Liver (tissue), 8 donors: ENCODE measurements at regions not wholly inside any gene's neighbourhood (a gene's known extent, or its start where the extent isn't known, plus 50 kb on each side); places are given as distances from the start of the nearest gene placed in this dataset.

Experiments
- DNase-seq: peaks from one replicate; pipeline ENCODE4 v3.0.0-alpha.2; 2017; ENCODE audit warnings: low spot score
- H3K27ac ChIP-seq, 2 donors: one replicate each; pipeline ENCODE4 v1.7.0; 2013; ENCODE audit warnings: inconsistent platforms in 2 of 2, low read length in 2 of 2, control low read depth in 1 of 2, low read depth in 1 of 2, mild to moderate bottlenecking in 1 of 2
- H3K27me3 ChIP-seq, 4 donors: one replicate each; pipeline versions ENCODE4 v1.6.1 to v1.7.0; 2013; ENCODE audit warnings: low read length in 3 of 4, inconsistent platforms in 1 of 4, mild to moderate bottlenecking in 1 of 4, moderate library complexity in 1 of 4; ENCODE audit not compliant: control insufficient read depth in 4 of 4, insufficient read depth in 4 of 4
- H3K36me3 ChIP-seq, 4 donors: one replicate each; pipeline versions ENCODE4 v1.6.1 to v1.7.0; 2013; ENCODE audit warnings: low read length in 3 of 4, mild to moderate bottlenecking in 3 of 4, low read depth in 1 of 4, moderate library complexity in 1 of 4; ENCODE audit not compliant: control insufficient read depth in 4 of 4, insufficient read depth in 3 of 4
- H3K4me1 ChIP-seq, 4 donors: one replicate each; pipeline versions ENCODE4 v1.6.1 to v1.7.0; 2013; ENCODE audit warnings: low read length in 3 of 4, mild to moderate bottlenecking in 3 of 4, moderate library complexity in 1 of 4; ENCODE audit not compliant: control insufficient read depth in 4 of 4, insufficient read depth in 4 of 4
- H3K4me3 ChIP-seq, 3 donors: one replicate each; pipeline versions ENCODE4 v1.6.1 to v1.7.0; 2013; ENCODE audit warnings: low read length in 3 of 3, control low read depth in 1 of 3, low read depth in 1 of 3, mild to moderate bottlenecking in 1 of 3
- H3K9ac ChIP-seq, 2 donors: one replicate each; pipeline ENCODE4 v1.7.0; 2013; ENCODE audit warnings: low read length in 2 of 2, mild to moderate bottlenecking in 2 of 2, moderate library complexity in 2 of 2, control low read depth in 1 of 2, low read depth in 1 of 2
- H3K9me3 ChIP-seq, 4 donors: one replicate each; pipeline versions ENCODE4 v1.6.1 to v1.7.0; 2013; ENCODE audit warnings: low read length in 3 of 4; ENCODE audit not compliant: control insufficient read depth in 4 of 4
- CTCF ChIP-seq: fragments of 150-350 bp; IDR thresholded peaks from 2 replicates; pipeline ENCODE4 v1.5.1; 2017; ENCODE audit warnings: improper control_type of control experiment, low read depth, low read length; ENCODE audit not compliant: missing input control
- FOXA1 ChIP-seq: IDR thresholded peaks from 2 replicates; pipeline ENCODE4 v1.6.1; 2016; ENCODE audit warnings: antibody characterized with exemption
- FOXA2 ChIP-seq: IDR thresholded peaks from 2 replicates; pipeline ENCODE4 v1.6.1; 2016; ENCODE audit warnings: antibody characterized with exemption
- GABPA ChIP-seq, 2 donors: IDR thresholded peaks in 1 of 2; conservative IDR thresholded peaks in 1 of 2; 2 replicates each; pipeline ENCODE4 v1.6.1; 2016; ENCODE audit warnings: antibody characterized with exemption in 2 of 2, mild to moderate bottlenecking in 1 of 2, moderate library complexity in 1 of 2
- HNF4A ChIP-seq, 2 donors: conservative IDR thresholded peaks; 2 replicates each; pipeline ENCODE4 v1.6.1; 2016; ENCODE audit warnings: antibody characterized with exemption in 2 of 2, mild to moderate bottlenecking in 2 of 2
- HNF4G ChIP-seq: IDR thresholded peaks from 2 replicates; pipeline ENCODE4 v1.6.1; 2016; ENCODE audit warnings: antibody characterized with exemption
- JUND ChIP-seq, 2 donors: IDR thresholded peaks; 2 replicates each; pipeline ENCODE4 v1.6.1; 2016; ENCODE audit warnings: antibody characterized with exemption in 2 of 2
- MAX ChIP-seq: IDR thresholded peaks from 2 replicates; pipeline ENCODE4 v1.6.1; 2016; ENCODE audit warnings: antibody characterized with exemption
- NR2F2 ChIP-seq: IDR thresholded peaks from 2 replicates; pipeline ENCODE4 v1.6.1; 2016; ENCODE audit warnings: antibody characterized with exemption
- RAD21 ChIP-seq, 2 donors: IDR thresholded peaks; 2 replicates each; pipeline ENCODE4 v1.6.1; 2016; ENCODE audit warnings: antibody characterized with exemption in 2 of 2, mild to moderate bottlenecking in 2 of 2
- REST ChIP-seq: IDR thresholded peaks from 2 replicates; pipeline ENCODE4 v1.6.1; 2016; ENCODE audit warnings: antibody characterized with exemption, mild to moderate bottlenecking
- RXRA ChIP-seq, 2 donors: IDR thresholded peaks; 2 replicates each; pipeline ENCODE4 v1.6.1; 2017 to 2018; ENCODE audit warnings: antibody characterized with exemption in 2 of 2, mild to moderate bottlenecking in 1 of 2
- SP1 ChIP-seq: IDR thresholded peaks from 2 replicates; pipeline ENCODE4 v1.6.1; 2018; ENCODE audit warnings: antibody characterized with exemption, mild to moderate bottlenecking
- TAF1 ChIP-seq: conservative IDR thresholded peaks from 2 replicates; pipeline ENCODE4 v1.6.1; 2016; ENCODE audit warnings: antibody characterized with exemption, mild to moderate bottlenecking
- YY1 ChIP-seq: IDR thresholded peaks from 2 replicates; pipeline ENCODE4 v1.6.1; 2016; ENCODE audit warnings: antibody characterized with exemption, mild to moderate bottlenecking
- WGBS: extraction: QIAGEN DNeasy Blood & Tissue Kit; methylation state at CpG from one replicate; pipeline ENCODE4 v1.1.7; 2013; 5-methylcytosine and 5-hydroxymethylcytosine counted together
- TF ChIP-seq, protein P1 (sequence below): IDR thresholded peaks from 2 replicates; pipeline ENCODE4 v1.6.1; 2016; ENCODE audit warnings: antibody characterized with exemption
- TF ChIP-seq, protein P2 (sequence below): IDR thresholded peaks from 2 replicates; pipeline ENCODE4 v1.6.1; 2016; ENCODE audit warnings: antibody characterized with exemption
- donor health status: healthy.
- donor health status: healthy.
- donor health status: healthy.
- donor health status: healthy.
- donor health status: healthy.

GRCh38 chr3:5463991-5464390 is 276.5 kb downstream of the EDEM1 start:
- Histone ChIP-seq H3K27me3 (no peaks in the 10 kb centered on the region), H3K27ac (no peak overlapping the region), H3K9ac (no peak overlapping the region), H3K9me3 (no peaks in the 10 kb centered on the region), H3K36me3 (no peaks in the 10 kb centered on the region), H3K4me3 (no peak overlapping the region), H3K4me1 (no peaks in the 10 kb centered on the region)
- DNase-seq: no peak
- 73% methylated on average over 3 of the region's 3 CpGs for WGBS
- TF ChIP-seq FOXA1 (no peak), HNF4G (no peak), GABPA (IDR thresholded peaks at IDR 0.05 in 1 of 2, conservative IDR thresholded peaks at IDR 0.05 in 1 of 2) (no peak), NR2F2 (no peak), MAX (no peak), FOXA2 (no peak), RXRA (IDR thresholded peaks at IDR 0.05) (no peak), REST (no peak), TAF1 (no peak), SP1 (no peak), HNF4A (conservative IDR thresholded peaks at IDR 0.05) (no peak), RAD21 (IDR thresholded peaks at IDR 0.05) (no peak), YY1 (no peak), JUND (IDR thresholded peaks at IDR 0.05) (no peak), CTCF (no peak)
- TF ChIP-seq, protein P1, sequence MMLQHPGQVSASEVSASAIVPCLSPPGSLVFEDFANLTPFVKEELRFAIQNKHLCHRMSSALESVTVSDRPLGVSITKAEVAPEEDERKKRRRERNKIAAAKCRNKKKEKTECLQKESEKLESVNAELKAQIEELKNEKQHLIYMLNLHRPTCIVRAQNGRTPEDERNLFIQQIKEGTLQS: no peak
- TF ChIP-seq, protein P2, sequence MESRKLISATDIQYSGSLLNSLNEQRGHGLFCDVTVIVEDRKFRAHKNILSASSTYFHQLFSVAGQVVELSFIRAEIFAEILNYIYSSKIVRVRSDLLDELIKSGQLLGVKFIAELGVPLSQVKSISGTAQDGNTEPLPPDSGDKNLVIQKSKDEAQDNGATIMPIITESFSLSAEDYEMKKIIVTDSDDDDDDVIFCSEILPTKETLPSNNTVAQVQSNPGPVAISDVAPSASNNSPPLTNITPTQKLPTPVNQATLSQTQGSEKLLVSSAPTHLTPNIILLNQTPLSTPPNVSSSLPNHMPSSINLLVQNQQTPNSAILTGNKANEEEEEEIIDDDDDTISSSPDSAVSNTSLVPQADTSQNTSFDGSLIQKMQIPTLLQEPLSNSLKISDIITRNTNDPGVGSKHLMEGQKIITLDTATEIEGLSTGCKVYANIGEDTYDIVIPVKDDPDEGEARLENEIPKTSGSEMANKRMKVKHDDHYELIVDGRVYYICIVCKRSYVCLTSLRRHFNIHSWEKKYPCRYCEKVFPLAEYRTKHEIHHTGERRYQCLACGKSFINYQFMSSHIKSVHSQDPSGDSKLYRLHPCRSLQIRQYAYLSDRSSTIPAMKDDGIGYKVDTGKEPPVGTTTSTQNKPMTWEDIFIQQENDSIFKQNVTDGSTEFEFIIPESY: no peak

DNA sequence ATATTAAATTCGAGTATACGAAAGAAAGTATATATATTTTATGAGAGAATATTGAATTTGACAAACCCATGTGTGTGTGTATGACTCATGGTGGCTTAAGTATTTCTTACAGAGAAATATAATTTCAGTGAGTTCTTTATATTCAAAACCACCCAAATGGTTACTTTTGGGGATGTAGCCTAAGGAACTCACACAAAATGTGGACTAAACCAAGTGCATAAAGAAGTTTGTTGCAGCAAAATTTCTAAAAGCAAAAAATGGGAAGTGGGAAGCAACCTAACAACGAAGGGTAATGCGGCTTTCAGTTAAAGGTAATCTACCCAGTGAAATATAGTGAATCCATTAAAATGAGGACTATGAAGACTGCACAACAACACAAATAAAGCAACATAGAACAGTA is 277.1 kb downstream of the EDEM1 start:
- Histone ChIP-seq H3K9me3 (no peaks in the 10 kb centered on the region), H3K27ac (no peak overlapping the region), H3K27me3 (no peaks in the 10 kb centered on the region), H3K36me3 (no peaks in the 10 kb centered on the region), H3K4me1 (no peaks in the 10 kb centered on the region), H3K4me3 (no peak overlapping the region), H3K9ac (no peak overlapping the region)
- 68% methylated on average over 4 of the region's 4 CpGs for WGBS
- no peak for DNase-seq
- TF ChIP-seq REST (no peak), SP1 (no peak), TAF1 (no peak), GABPA (IDR thresholded peaks at IDR 0.05 in 1 of 2, conservative IDR thresholded peaks at IDR 0.05 in 1 of 2) (no peak), NR2F2 (no peak), YY1 (no peak), RXRA (IDR thresholded peaks at IDR 0.05) (no peak), HNF4A (conservative IDR thresholded peaks at IDR 0.05) (no peak), FOXA2 (no peak)
- TF ChIP-seq, protein P1: no peak
- TF ChIP-seq, protein P2: no peak
